Kasumi-1 (cell line): ENCODE measurements at regions not wholly inside any gene's neighbourhood (a gene's known extent, or its start where the extent isn't known, plus 50 kb on each side); places are given as distances from the start of the nearest gene placed in this dataset.
"Not testable (repeated sequence)": the region's sequence is repeated elsewhere in the genome, so short reads cannot be mapped to it uniquely, and the experiment has no call there.

Experiments
- DNase-seq, 2 experiments: peaks; one replicate each; lab custom pipeline; 2025; lab: John Stamatoyannopoulos, UW

GRCh38 chr6:81465859-81466258 is 286.6 kb downstream of the TENT5A start:
- peak; percentile 57 to 66 for DNase-seq

GRCh38 chr6:81456416-81456815 is 296.1 kb downstream of the TENT5A start:
- no peak for DNase-seq

DNA sequence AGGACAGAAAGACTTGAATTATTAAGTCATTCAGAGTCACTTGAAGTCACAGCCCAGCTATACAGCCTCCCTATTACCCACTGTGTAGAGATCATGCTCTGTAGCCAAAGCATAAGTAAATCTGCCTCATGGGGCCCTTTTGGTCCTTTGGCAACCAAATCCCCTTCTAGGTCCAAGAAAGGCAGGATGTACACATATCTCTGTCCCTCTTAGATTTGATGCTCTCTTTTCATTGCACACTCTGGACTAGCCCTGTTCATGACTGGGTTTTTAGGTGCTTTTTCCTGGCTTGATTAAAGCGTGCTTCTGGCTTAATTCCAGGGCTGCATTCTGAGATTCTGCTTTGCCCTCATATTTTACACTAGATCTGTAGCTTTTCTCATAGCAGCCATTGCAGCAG is 296.8 kb downstream of the TENT5A start:
- no peak for DNase-seq

GRCh38 chr6:81451787-81452186 is 300.7 kb downstream of the TENT5A start:
- DNase-seq = no peak

GRCh38 chr6:81450180-81450579 is 302.3 kb downstream of the TENT5A start:
- no peak for DNase-seq

DNA sequence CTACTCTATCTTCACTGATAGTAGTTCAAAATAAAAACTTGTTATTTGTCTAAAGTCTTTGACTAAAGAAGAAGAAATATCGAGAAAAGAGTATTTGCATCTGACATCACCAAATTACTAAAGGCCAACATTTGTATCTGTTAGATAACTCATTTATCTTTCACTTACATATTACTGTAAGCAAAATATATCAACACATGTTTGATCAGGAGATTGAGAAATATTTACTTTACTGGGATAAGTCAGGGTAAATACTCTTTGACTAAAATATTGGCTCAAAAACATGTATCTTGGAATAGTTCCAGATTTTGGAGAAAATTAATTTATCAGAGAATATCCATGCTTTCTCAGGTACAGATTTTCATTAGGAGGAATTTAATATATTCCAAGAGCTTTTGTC is 306.0 kb downstream of the TENT5A start:
- no peak for DNase-seq

- no peak for DNase-seq
Measured at GRCh38 chr6:81439417-81439816, 313.1 kb downstream of the TENT5A start.

GRCh38 chr6:81436990-81437389 is 315.5 kb downstream of the TENT5A start:
- DNase-seq = no peak

DNA sequence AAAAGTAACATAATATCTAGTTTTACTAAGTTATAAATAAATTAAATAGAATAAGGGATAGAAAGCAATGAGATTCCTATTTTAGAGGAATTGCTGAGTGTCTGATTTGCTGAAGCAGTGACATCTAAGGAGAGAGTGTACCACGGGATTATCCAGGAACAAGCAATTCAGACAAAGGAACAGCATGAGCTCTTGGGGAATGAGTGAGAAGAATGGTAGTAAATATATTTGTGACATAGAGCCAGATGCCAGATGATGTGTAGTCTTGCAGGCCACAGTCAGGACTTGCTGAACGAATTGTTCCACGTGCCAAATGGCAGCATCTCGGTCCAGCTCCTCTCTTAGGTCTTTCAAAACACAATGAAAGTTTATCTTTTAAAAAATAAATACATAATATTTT is 339.2 kb downstream of the TENT5A start:
- DNase-seq = no peak

DNA sequence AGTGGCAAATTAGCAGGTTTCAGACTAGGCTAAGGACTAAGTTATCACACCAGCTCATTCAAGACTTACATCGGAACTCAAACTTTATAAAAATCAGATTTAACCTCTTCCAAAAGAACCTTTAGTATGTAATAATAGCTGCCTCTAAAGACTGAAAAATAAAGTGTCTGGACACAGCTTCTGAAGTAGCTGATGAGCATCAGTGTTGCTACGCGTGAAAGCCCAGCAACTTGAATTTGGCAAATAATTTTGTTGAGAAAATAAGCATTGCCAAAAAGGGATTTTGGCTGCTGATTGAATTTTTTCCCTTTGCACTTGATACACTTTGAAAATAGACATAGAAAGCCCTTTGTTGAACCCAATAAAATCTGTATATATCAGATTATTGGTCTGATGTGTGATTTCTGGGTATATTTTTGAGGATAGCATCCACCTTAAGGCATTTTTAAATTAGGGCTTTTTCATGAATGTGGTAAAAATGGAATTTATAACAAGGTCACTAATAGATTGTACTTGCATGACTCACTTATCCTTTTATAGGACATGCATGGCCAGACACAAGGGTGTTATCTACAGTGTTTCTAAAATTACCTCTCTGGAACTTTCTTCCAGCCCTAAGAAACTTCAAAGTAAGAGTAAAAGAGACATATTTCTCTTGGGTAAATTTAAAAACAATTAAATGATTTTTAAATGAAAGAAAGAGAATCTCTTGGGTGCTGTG is 350.4 kb downstream of the TENT5A start:
- DNase-seq = no peak

DNA sequence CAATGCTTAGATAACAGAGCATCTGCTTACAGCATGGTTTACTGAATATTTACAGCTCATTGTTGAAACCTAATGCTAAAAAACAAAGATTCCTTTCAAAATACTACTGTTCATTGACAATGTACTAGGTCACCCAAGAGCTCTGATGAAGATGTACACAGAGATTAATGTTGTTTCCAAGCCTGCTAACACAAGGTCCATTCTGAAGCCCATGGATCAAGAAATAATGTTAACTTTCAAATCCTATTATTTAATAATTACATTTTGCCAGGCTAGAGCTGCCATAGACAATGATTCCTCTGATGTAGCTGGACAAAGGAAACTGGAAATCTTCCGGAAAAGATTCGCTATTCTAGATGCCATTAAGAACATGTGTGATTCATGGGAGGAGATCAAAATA is 355.6 kb downstream of the TENT5A start:
- no peak for DNase-seq

DNA sequence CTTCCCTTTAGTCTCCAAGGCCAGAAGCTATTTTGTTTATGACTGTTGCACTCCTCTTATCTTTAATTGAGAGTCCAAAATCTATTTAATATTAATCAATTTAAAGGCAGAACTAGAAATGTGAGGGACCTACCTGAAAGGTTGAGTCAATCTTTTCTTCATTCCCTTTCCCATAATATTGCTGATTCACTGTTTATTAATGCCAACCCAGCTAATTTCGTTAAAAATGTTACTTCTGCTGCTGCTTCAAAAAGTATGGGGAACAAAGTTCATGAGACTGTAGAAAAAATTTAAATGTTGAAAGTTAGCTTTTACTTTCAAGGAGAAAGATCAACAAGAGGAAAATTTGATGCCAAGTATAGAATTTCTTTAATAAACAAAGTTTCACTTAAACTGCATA is 365.3 kb downstream of the TENT5A start:
- DNase-seq = no peak

DNA sequence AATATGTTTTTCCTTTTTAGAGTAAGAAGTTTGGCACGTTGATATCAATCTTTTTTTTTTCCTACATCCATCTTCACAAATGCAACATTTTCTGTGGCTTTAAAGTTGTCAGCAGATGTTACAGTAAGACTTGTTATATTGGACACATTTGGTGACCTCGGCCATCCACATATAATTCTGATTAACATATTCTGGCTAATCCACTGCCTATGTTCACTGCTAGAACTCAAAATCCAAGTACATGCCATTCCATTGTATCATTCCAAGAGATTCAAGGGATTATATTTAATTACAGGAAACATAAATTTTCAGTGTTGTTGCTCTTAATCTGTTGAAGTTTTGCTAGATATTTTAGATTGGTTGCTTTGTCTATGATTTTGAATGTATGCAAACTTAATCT is 367.6 kb downstream of the TENT5A start:
- DNase-seq = no peak

- DNase-seq = no peak
Measured at GRCh38 chr6:81383472-81383871, 369.0 kb downstream of the TENT5A start.

DNA sequence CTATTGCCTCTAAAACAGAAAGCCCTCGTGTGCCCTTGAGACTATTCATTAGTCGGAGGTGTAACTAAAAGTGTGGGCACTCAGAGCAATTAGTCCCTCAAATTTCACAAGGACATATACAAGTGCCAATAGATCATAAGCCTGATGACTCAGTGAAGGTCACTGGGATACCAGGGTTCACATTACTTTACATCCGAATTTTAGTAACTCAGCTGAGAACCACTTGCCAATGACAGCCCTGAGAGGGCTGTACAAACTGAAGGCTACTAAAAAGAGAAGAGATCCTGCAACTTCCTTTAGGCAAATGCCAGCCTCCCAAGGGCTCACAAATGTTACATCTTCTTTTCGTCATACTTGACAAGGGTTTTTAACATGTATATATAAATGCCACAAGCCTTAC is 369.6 kb downstream of the TENT5A start:
- no peak for DNase-seq

DNA sequence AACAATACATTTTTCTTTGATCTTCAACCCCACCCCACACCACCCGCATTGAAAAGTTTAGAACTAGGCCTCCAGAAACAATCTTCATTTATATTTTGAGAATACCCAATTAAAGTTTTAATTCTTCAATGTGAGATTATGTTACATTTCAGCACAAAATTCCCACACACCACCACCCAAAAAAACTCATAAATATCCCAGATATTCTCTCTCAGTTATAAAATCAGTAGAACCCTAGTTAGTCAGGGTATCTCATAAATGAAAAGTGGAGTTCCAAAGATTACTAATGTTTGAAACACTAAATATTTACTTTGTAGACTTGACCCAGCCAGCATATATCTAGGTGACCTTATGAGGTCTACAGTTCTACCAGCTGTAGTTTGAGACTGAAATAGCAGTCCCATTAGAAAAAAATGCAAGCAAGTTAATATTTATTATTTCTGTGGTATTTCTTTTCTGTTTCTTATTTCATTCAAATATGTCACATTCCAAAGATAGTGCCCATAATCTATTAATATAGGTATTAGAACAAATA is 371.0 kb downstream of the TENT5A start:
- DNase-seq = no peak

DNA sequence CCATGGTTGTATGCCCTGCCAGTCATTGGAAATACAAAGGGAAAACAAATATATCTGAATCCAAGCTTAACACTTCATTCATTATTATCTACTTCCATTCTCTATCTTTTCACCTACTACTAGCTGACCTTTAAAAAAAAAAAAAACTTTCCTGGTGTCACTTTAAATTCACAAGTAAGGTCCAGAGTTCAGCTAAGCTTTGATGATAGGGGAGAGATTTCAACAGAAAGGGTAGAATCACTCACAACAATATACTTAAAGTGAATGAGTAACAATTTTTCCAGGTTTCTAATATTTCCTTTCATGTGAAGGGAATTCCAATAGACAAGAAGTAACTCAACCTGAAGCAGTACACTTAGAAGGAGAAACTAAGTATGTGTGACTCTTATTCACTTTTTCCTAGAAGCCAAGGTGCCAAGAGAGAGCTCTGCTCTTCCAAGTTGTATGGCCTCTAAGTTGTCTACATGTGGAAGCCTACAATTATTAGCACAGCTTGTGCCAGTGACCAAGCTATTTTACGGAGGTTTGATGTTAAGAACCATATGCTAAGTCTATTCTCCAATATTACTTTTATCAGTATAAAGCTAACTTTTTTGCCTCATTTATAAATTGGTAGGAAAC is 371.7 kb downstream of the TENT5A start:
- no peak for DNase-seq

DNA sequence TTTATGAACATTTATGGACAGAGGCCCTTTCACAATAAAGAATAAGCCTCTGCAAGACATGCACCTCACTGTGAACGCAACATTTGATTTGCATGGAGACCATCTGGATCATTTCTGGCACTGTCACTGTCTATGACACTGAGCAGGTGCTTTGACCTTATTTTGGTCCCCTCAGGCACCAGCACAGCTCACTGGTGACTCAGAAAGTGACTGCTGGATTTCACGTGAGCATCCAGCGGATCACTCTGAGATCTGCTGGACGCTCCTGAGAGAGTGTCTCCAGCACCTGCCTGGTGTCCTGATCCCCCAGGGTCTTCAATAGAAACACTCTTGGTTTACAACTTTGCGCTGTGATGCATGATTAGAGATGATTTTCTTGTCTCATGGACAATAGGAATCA is 375.7 kb downstream of the TENT5A start:
- no peak for DNase-seq

- DNase-seq = no peak
Measured at GRCh38 chr6:81373414-81373813, 379.1 kb downstream of the TENT5A start.

GRCh38 chr6:81371930-81372329 is 380.6 kb downstream of the TENT5A start:
- DNase-seq = no peak

- DNase-seq = no peak
Measured at GRCh38 chr6:81366972-81367371, 385.5 kb downstream of the TENT5A start.

GRCh38 chr6:81362246-81362645 is 390.2 kb downstream of the TENT5A start:
- no peak for DNase-seq

DNA sequence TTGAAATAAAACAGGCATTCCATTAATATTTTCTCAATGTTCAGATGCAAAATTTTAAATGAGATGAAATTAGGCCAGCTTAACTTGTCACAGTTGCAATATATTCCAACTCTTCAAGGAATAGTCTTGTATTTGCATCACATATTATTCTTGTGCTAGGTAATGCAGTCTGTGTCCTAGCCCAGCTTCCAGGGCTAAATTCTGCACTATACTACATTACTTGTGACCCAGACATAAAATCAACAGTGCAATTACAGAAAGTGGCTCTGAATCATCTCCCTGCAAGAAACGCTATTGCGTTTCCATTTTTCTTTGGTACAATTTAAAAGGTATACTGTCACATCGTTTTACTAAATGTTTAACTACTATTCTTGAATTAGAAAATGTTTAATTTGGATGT is 399.2 kb downstream of the TENT5A start:
- DNase-seq = no peak

- not testable (repeated sequence) for DNase-seq
Measured at GRCh38 chr6:81344026-81344425, 408.5 kb downstream of the TENT5A start.
